ENCODE measurements at regions not wholly inside any gene's neighbourhood (a gene's known extent, or its start where the extent isn't known, plus 50 kb on each side); places are given as distances from the start of the nearest gene placed in this dataset.

DNA sequence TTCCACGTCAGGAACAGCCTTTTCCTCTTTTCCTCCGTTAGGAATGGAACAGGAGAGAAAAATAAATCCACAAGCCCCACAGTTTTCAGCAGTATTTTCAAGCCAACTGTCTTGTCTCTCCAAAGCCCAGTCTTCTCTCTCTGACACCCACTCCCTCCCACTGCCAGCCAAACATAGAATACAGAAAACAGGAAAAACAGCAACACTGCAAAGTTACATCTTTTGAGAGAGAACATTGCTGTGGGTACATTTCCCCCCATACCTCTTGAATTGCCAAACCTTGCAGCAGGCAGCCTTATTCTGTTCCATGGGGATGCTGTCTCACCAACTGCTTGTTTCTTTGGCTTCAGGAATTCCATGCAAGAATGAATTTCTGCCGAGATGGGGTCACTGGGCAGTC, 355.7 kb upstream of the UMPS start:
- H3K4me3 ChIP-seq (ENCODE audit: low read depth, low read length): no peak overlapping the region
- DNase-seq (ENCODE audit: low read depth): no peak
- TF ChIP-seq, protein P1, sequence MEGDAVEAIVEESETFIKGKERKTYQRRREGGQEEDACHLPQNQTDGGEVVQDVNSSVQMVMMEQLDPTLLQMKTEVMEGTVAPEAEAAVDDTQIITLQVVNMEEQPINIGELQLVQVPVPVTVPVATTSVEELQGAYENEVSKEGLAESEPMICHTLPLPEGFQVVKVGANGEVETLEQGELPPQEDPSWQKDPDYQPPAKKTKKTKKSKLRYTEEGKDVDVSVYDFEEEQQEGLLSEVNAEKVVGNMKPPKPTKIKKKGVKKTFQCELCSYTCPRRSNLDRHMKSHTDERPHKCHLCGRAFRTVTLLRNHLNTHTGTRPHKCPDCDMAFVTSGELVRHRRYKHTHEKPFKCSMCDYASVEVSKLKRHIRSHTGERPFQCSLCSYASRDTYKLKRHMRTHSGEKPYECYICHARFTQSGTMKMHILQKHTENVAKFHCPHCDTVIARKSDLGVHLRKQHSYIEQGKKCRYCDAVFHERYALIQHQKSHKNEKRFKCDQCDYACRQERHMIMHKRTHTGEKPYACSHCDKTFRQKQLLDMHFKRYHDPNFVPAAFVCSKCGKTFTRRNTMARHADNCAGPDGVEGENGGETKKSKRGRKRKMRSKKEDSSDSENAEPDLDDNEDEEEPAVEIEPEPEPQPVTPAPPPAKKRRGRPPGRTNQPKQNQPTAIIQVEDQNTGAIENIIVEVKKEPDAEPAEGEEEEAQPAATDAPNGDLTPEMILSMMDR (conservative IDR thresholded peaks at IDR 0.05; ENCODE audit: low read depth, low read length): no peak

DNA sequence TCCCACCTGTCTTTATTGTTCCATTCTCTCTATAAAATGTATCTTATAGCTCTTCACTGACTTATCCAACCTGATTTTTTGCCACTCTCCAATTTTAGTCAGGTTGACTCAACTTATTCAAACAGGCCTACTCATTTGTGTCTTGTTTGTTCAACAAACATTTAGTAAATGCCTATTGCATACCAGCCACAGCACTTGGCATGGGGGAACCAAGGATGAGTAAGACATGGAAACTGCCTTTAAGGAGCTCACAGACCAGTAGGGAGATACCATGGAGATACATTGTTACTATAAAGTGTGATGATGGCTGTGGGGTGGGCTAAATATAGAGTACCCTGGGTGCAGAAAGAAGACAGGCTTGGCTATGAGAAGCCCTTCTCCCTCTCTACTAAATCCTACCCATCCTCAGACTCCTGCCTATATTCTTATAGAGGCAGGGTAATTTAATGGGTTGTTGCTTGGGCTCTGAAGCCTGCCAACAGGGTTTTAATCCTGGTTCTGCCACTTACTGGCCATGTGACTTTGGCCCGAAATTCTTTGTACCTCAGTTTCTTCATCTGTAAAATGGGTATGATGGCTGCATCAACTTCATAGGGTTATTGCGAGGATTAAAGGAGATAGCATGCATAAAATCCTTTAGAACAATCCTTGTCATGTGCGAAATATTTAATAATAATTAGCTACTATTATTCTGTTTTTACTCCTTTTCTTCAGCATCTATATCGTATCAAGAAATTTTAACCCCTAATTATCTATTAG, 348.5 kb upstream of the UMPS start:
- TF ChIP-seq, protein P1 (conservative IDR thresholded peaks at IDR 0.05; ENCODE audit: low read depth, low read length): no peak
- H3K4me3 ChIP-seq (ENCODE audit: low read depth, low read length): no peak overlapping the region
- DNase-seq (ENCODE audit: low read depth): no peak

DNA sequence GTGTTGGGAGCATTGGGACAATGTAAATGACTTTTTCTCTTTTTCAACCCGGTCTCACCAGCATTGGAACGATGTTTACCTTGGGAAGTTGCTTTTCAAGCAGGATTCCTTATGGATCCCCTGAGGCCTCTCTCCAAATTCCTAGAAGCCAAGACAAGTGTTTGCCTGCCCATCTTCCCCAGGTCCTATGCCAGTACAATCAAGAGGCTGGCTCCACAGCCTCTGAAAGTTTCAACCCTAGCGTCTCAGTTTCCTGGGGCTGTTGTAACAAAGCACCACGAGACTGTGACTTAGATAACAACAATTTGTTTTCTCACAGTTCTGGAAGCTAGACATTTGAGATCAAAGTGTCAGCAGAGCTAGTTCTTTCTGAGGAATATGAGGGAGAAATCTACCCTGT, 347.2 kb upstream of the UMPS start:
- TF ChIP-seq, protein P1 (conservative IDR thresholded peaks at IDR 0.05; ENCODE audit: low read depth, low read length): no peak
- no peak overlapping the region for H3K4me3 ChIP-seq (ENCODE audit: low read depth, low read length)
- no peak for DNase-seq (ENCODE audit: low read depth)

DNA sequence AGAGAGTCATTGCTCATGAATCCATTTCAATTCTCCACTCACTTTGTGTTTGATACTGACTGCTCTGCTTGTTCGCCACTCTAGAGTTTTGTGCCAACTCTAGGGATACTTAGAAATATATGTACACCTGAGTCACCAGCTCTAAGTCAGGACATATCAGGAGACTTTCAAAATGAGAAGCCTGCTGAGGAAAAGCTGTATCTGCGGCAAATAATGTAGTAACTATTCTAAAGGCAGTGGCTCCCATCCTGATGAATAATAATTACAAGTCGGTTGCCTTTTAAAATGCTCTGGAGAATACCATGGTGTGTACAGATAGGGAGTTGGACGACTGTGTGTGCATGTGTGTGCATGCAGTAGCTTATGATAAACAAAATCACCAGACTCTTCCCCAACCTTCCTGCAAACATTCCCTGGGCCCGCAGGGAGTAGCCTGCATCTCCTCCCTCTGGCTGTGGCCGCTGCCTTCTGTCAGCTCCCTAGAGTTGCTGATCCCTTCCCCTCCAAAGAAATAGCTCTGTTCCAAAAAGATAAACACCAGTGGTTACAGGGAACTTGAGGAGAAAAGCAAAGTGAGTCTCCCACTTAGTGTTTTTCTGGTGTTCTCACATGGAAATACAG, 346.3 kb upstream of the UMPS start:
- no peak overlapping the region for H3K4me3 ChIP-seq (ENCODE audit: low read depth, low read length)

DNA sequence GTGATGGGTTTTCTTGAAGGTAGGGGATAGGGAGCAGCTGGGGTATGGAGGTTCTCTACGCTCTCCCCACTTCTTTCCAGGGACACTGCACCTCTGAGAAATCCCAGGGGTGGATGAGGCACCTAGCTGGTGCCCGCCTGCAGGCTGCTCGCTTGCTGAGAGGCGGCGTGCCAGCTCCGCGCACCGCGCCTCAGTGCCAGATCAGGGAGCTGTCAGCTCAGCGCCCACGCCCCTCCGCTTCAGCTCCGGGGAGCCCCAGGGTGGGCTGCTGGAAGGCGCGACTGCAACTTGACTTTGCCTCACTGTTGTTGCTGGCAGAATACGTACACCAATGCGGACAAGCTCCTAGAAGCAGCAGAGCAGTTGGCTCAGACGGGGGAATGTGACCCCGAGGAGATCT, 345.7 kb upstream of the UMPS start:
- TF ChIP-seq, protein P1 (conservative IDR thresholded peaks at IDR 0.05; ENCODE audit: low read depth, low read length): no peak
- H3K4me3 ChIP-seq (ENCODE audit: low read depth, low read length): no peak overlapping the region
- no peak for DNase-seq (ENCODE audit: low read depth)

More for the DNA sequence above, 346.3 kb upstream of the UMPS start:
- DNase-seq (ENCODE audit: low read depth): no peak
- TF ChIP-seq, protein P1 (conservative IDR thresholded peaks at IDR 0.05; ENCODE audit: low read depth, low read length): no peak

DNA sequence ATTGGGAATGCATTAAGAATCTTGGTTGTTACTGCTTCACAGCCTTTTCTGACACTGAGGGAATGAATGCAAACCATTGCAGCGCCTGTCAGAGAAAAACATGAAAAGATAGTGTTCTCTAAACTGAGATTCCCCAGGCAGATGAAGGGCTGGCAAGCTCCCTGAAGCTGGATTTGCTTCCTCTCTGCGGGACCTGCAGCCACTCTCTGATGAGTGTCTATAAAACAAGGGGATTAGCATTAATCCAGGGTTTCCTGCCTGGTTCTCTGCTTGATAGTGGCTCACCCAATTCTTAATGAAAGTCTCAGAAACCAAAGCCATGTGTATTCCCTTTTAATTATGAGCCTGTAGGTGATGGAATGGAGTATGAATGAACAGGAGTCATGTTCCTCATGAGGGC, 344.3 kb upstream of the UMPS start:
- TF ChIP-seq, protein P1 (conservative IDR thresholded peaks at IDR 0.05; ENCODE audit: low read depth, low read length): no peak
- no peak overlapping the region for H3K4me3 ChIP-seq (ENCODE audit: low read depth, low read length)
- no peak for DNase-seq (ENCODE audit: low read depth)

Data from epithelial cell of proximal tubule (primary cell).